GM21723 (cell line): ENCODE measurements at regions not wholly inside any gene's neighbourhood (a gene's known extent, or its start where the extent isn't known, plus 50 kb on each side); places are given as distances from the start of the nearest gene placed in this dataset.

Experiments
- ATAC-seq: cut with Tn5 transposase; IDR thresholded peaks from one replicate; pipeline ENCODE4 v1.9.1; 2021; ENCODE audit warnings: mild to moderate bottlenecking, moderate library complexity; ENCODE audit not compliant: unreplicated experiment

DNA sequence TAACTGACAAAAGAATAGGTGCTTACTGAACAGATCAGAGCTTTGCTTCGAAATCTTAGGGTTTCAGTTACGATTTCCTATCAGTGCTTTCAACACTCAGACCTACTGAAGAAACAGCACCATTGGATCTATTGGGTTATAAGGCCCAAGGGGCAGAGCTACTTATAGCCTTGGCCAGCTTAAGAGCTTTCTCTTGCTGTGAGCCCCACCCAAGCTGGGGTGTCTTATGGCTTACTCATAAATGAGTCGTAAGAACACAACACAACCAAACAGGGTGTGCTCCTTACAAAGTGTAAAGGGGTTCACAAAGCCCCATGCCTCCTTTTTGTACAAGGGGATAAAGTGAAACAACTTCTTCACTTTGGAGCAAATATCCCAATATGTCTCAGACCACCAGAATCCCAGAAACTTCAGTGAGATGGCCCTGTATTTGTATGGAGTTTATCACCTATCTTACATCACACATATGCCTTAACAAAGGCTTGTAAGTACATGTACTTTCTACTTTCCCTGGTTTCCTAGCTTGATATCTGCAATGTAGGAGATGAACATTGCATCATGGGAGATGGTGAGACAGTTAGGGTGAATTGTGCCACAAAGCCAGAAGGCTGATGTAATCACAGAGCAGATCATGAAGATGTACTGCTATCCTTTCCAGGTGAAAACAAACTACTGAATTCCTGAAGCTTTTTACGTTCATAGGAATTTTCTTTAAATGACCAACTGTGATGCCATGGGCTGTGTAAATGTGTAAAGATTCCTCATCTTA lies 115.5 kb upstream of the GLI2 start:
- ATAC-seq = no peak

DNA sequence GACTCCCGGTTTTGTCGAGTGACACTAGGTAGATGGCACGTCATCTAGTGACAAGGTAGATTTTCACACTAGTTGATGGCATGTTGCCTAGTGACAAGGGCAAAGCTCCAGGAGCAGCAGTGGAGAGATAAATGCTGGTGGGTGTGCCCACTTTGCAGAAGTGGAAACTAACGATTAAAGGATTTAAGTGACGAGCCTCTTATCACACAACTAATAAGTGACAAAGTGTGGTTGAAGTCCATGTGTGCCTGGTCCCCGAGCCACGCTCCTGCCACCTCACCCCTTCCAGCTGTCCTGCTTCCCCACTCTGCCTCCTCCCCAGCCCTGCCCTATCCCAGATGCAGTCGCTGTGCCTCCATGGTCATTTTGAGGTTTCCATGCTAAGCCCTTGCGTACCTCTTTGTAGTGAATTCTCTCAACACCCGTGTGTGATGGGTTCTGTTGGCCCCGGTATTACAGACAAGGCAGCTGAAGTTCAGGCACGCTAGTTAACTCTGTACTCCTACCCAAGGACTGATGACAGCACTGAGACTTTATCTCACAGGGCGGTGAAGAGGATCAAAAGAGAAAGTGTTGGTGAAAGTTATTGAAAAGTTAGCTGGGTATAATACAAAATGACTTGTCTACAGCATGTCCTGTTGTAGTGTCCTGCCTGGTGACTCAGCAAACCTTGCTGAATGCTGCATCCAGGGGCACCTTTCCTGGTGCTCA lies 113.4 kb upstream of the GLI2 start:
- ATAC-seq = no peak

DNA sequence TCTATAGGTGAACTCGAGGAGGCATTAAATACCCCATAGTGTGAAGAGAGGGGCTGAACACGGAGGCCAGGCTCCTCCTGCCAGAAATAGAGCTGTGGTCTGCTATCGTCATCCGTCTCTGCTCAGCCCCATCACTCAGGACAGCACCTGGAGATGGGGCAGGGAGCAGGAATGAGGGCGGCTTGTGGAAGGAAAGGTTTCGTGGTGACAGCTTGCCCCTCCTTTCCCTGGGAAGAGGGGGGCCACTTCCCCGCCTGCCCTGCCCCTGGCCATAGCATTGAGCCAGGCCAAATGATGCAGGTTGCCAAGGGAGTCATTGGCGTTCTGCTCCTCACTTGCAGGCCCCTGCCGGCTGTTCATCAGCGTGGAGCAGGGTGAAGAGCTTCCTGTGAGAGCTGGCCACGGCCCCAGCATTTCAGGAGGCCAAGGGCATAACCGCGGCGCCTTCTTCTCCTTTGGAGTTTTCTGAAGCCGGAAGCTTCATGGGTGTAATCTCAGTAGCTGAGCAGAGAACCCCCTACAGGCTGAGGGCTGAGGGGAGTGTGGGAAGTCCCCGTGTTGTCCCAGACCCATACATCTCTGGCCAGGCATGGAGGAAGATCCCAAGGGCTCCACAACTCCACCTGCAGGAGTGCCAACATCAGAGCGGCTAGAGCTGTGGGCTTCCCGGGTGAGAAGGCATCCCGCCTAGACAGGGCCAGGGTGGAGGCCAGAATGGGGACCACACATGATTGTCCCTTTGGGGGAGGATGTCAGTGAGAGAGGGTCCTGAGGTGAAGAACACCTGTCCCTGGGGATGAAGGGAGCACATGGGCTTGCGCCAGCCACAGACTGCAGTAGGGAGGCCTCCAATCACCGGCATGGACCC lies 112.5 kb upstream of the GLI2 start:
- no peak for ATAC-seq

DNA sequence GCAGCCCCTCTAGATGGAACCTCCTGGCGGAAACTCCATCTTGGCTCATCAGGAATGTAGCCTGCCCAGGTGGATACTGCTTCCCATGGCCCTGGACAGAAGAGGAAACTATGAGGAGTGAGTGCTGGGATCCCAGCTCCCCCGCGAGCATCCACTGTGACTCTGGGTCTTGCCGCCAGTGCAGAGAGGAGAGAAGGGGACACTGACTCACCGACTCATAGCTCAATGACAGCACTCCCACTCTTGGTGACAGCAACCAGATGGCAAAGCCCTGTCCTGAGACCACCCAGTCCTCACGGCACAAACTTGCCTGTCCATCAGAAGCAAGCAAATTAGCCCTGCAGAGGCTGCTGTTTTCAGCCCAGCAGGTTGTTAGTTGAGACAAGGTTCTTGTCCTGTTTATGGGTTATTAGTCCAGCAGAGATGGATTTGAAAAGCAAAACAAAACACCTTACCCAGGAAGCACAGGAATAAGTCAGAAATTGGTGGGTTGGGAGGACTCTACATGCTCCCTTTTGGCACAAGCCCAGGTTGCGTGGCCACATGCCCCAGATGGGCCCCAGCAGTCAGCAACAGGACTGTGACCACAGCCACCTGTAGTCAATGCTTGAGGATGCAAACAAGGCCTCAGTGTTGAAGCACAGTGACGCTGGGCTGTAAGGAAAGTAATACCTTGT lies 111.5 kb upstream of the GLI2 start:
- no peak for ATAC-seq

DNA sequence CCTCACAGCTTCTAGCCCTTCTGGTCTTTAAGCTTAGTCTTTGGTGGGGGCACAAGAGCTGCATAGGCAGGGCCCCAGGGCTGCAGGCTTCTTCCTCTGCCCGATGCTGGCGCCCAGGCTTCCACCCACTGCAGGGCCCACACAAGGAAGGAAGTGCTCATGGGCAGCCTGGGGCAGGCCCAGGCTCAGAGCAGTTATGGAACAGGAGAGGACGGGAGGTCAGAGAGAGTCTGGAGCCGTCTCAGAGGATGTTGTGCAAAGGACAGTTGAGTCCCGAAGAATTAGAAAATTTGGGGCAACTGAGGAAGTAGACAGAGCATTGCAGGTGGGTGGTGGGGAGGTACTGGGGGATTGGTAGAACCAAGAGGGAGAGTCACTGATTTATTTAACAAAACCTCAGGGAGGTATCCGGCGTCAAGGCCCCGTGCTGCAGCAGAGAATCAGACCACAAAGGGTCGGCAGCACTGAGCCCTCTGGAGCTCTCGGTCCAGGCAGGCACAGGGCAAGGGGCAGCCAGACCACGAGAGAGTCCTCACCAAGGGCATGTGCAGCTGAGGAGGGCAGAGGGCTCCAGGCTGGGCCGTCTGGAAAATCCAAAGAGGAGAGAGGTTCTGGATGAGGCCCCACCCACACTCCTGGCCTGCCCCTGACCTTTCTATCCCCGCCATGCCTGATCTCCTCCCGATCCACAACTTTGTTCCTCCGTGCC lies 110.8 kb upstream of the GLI2 start:
- ATAC-seq = no peak

DNA sequence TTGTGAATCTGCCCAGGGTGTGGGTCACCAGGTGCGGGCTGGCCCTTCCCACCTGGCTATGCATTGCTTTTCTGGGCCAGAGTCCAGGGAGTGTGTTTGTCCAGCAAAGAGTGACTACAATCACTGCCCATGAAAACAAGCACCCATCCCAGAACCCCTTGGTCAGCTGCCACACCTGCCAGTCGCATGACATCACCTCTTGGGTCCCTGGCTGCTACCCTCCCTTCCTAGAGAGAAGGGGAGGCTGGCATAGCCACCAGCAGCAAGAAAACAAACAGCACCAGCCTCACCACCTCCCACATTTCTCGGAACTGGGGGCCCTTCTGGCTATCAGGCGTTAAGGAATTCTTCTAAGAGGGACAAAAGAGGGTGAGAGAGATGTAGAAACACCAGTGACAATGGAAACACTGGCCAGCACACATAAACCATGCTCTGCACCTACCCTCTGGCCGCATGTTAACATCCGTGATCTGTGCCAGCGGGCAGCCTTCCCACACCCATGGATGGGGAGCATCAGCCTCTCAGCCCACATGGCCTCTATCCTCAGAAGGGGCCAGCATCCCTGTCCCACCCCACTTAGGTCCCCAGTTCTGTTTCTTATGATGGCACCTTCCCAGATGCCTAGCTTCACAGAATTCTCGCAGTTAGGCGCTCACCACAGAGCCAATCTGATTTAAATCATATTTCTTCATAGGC lies 109.7 kb upstream of the GLI2 start:
- ATAC-seq = no peak

DNA sequence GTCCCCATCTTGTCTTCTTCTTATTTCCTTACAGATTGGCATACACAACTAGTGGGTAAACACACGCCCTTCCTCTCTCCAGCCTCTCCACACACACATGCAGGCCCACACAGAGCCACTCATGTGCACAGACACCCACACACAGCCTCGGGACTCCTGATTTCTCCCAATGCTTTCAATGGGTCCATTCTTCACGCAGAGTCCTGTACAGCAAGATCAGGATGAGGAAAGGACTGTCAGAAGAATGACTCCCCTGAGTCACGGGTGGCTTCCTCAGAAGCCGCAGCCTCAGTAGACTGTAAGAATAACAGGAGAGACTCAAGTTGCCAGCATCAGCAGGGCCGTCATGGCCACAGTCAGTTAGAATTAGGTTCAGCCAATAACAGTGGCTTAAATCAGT lies 109.1 kb upstream of the GLI2 start:
- no peak for ATAC-seq

DNA sequence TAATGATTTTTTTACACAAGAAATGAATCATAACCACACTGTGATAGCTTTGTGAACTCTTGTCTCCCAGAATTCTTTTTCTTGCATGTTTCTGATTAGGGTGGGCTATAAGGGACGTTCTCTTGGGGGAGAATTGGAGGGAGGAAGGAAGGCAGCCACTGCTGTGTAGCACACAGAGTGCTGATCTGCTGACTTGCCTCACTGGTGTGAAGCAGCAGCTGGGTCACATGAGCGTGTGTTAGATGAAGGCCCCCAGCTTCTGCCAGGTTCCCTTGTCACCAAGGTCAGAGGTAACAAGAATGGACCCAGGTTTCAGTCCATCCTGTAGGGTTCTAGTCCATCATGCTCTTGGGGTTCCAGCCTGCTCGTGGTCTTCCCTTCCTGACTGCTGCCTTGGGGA lies 107.4 kb upstream of the GLI2 start:
- no peak for ATAC-seq

DNA sequence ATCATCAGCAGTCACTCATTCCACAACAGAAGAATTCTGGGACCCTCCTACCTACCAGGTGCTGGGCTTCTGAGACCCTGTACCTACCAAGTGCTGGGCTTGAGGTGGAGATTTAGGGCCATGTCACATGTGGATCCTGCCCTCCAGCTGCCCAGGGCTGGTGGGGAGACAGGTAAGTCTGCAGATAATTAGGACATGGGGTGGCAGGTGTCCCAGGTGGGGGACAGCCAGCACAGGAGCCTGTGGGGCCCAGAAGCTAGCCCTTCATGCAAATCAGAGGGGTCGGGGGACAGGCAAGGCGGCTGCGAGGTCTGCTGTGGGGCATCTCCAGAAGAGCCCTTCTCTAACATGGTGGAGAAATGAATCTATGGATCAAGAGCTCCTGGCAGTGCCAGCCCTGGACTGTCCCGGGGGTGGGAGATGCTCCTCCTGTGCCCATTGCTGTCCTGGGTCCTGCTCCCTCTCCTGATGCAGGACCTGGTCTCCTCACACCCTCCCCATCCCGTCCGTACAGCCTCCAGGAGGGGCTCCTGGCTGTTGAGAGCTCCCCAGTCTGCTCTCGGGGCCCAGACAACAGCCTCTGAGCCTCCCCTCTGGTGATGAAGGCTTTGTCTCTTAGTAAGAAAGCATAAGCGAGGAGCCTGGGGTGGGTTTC lies 106.3 kb upstream of the GLI2 start:
- no peak for ATAC-seq

DNA sequence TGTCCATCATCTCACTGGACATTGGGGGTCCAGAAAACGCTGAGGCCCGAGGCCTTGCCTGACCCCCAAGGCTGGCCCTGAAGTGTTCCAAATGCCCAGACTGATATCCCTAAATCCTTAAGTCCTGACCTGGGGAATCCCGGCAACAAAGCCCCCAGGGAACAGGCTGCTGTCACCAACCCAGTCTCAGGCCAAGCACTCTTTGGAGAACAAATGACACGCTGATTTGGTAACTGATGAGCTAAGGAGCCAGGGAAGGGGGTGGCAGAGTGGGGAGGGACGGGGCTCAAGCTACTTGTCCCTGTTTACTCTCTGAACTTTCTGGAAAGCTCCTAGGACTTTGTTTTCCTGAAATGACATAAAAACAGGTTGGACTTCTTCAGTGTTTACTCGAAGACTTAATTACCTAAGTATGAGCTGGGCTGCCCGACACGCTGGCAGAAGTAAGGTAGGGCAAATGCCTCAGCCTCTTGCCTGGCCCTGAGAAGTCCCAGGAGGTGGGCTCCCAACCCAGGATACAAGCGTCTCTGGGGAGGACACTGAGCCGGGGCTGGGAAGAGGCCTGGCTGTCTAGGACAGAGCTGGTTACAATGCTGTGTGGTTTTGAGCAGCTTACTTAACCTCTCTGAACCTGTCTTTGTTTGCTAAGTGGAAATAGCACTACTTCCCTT lies 105.5 kb upstream of the GLI2 start:
- ATAC-seq = no peak

DNA sequence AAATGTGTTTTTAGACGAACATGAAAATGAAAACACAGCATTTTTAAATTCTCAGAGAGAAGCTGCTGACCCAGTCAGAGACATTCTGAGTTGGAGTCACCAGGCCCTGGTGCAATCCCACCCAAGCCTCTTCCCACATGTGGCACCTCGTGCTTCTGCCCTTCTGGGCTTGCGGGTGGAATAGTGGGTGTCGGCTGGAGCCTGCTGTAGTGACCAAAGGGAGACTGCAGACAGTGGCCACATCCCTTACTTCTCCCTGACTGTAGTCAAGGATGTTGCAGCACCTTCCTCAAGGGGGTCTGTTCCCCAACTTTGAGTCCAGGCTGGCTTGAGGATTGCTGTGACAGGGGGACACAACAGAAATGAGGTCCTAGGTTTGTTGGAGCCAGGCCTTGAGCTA lies 104.4 kb upstream of the GLI2 start:
- no peak for ATAC-seq

DNA sequence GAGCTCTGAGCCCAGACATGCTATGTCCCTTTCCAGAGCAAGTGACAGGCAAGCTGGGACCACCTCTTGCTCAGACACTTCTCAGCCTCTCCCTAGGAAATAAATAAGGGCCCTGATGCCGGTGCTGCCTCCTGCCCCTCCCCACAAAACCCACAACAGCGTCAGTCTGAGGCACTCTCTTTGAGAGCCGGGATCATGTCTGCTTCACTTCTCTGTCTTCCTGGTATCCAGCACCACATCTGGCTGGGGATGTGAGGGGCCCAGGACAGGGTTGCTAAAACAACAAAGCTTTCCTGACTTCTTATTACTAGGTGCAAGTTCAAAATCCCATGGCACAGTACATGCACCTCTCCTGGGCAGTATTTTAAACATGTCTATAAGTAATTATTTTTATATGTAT lies 103.9 kb upstream of the GLI2 start:
- no peak for ATAC-seq

DNA sequence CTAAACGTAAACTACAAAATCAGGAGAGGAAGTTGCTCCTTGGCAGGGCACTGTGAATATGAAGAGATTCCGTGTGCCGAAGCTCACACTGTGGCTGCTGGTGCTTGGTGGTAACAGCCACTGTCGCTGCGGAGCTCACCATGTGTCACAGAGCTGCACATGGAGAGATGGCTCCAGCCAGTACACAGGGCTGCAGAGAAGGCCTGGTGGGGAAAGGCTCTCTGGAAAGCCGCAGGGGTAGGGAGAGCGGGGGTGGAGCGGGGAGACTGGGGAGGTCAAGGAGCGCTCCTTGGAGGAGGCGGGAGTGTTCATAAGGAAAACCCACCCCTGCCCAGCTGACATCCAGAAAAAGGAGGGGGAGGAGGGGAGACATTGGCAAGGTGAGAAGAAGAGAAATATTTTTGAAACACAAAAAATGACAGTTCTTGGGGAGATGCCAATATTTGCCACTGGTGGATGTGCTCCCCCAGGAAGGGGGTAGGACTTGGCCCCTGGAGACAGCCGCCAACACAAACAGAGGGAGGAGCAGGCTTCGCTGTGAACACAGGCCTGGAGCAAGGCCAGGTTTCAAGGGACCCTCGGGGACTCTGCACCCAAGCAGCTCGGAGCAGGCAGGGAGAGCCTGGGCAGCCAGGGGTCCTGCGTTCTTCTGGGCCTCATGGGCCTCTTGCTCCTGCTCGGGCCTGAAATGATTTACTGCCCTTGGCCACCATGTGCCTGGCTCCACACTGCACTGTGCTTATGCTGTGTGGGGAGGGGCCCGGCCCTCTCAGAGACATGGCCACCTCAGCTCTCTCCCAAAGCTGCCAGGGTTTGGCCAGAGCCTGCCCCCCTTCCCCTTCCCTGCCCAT lies 102.6 kb upstream of the GLI2 start:
- ATAC-seq = no peak

DNA sequence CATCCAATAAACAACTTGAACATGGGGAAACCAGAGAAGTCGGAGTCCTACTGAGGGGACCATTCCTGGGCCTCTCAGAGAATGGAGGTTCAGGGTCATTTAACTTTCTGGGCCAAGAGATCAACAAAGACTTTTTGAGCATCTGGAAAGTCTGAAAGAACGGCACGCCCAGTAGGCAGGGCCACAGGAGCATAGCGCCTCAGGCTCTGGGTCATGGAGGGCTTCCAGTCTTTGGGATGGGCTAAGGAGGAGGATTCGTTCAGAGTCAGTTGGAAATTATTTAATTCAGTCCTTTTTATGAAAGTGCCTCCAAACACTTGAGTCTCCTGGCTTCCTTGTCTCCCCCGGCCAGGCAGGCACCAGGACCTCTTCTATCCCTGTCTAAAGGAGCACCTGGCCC lies 101.1 kb upstream of the GLI2 start:
- no peak for ATAC-seq

DNA sequence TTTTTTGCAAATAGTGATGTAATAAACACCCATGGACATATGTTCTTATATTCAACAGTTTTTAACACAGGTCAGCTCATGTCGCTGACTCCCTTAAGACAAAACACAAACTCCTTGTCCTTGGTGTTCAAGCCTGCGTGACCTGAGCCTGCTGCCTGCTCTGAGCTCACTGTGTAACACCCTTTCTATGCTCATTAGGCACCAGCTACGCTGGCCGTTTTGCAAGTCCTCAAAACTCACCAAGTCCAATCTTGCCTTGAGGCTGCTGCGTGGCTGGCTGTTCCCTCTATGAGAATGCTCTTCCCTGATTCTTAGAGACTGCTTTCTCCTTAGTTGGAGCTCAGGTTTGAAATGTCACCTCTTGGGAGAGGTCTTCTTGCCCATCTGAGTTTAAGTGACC lies 100.5 kb upstream of the GLI2 start:
- no peak for ATAC-seq

DNA sequence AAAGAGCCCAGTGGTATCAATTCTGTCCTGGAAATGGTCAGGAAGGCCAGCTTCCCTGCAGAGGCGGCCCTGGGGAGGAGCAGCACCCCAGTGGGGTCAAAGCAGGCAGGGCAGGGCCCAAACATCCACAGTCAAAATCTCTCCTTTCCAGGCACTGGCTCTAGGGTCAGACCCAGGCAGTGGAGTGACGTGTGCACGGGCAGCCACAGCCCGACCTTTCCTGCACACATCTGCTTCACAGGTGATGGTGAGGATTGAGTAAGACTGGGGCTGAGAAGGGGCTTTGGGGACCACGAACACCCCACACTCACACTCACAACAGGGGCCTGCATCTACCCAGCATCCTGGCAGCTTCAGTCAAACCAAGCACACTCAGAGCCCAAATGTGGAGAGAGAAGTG lies 97.8 kb upstream of the GLI2 start:
- ATAC-seq = no peak

DNA sequence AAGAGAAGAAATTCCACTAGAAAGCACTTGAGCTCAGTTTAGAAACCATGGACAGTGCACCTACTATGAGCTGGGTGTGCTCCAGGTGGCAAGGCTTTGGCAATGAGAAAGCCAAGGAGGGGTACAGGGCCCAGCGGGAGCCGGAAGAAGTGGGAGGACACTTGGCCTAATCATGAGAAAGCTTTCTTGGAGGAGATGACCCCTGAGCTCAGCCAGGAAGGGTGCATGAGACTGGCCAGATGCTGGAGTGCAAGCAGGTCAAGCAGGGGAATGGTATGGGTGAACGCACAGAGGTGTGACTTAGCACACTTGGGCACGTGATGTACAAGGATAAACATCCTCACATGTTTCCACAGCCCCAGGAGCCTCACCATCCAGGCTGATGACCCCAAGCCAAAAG lies 97.2 kb upstream of the GLI2 start:
- no peak for ATAC-seq

DNA sequence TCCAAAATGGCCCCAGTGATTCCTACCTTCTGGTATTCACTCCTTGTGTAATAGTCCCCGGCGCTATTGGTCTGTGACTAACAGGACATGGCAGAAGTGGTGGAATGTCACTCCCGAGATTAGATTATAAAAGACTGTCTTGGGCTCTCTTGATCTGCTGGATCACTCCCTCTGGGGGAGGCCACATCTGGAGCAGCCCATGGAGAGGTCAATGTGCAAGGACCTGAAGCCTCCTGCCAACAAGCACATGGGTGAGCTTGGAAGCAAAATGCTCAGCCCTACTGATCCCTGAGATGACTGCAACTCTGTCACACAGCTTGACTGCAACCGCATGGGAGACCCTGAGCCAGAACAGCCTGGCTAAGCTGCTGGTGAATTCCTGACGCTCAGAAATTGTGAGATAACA lies 94.3 kb upstream of the GLI2 start:
- no peak for ATAC-seq
